ENCODE measurements at regions not wholly inside any gene's neighbourhood (a gene's known extent, or its start where the extent isn't known, plus 50 kb on each side); places are given as distances from the start of the nearest gene placed in this dataset.
A peak's percentile ranks its signal among the peaks of the same experiment; 100 is the strongest.
"Not testable (repeated sequence)": the region's sequence is repeated elsewhere in the genome, so short reads cannot be mapped to it uniquely, and the experiment has no call there.

DNA sequence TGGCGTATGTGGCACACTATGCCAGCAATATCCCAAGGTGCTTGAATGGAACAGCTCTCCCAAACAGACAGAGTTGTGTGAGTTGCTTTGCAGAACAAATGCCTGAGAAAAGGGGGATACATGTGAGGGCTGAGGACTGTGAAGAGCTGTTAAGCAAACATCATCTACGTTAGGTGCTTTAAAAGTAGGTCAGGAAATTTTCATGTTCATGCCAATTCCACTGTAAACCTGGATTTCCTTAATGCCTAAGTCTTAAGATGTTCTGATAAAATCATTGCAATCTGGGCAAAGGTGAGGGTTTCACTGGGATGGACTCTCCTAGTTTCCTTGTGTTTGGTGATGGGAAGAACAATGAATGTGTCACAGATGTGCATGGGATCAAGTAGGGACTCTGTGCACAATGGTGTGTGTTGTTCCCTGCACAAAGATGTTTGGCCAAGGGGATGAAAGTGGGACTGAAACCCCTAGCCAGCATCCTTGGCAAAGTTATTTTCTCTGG lies 227.9 kb downstream of the KTN1 start:
- DNase-seq, result no peak

DNA sequence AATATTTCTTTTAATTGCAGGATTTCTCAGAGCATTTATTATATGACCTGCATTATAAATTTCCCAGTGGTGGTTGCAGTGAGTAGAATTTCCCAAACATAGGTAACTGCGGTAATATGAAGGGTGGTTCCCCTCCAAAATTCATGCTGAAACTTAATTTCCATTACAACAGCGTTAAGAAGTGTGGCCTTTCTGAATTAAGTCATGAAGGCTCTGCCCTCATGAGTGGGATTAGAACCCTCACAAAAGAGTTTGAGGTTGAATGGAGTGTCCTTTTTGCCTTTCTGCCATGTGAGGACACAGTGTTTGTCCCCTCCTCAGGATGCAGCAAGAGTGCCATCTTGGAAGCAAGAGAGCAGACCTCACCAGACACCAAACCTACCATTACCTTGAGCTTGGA lies 233.6 kb downstream of the KTN1 start:
- DNase-seq, result no peak

DNA sequence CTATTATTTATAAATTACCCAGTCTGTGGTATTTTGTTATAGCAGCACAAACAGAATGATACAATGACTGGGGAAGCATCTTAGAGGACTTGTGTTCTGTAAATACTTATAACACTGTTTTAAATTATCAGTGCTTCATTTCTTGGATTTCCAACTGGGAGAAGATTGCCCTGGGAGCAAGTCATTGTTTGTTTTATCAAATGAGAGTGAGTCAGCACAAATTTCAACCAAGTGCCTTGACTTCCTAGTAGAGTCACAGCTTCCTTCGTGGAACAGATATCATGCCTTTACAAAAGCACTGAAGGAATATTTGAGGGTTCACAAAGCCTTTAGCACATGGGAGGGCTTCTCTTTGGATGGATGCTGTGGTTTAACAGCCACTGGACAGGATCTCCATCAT lies 234.1 kb downstream of the KTN1 start:
- DNase-seq, result no peak

DNA sequence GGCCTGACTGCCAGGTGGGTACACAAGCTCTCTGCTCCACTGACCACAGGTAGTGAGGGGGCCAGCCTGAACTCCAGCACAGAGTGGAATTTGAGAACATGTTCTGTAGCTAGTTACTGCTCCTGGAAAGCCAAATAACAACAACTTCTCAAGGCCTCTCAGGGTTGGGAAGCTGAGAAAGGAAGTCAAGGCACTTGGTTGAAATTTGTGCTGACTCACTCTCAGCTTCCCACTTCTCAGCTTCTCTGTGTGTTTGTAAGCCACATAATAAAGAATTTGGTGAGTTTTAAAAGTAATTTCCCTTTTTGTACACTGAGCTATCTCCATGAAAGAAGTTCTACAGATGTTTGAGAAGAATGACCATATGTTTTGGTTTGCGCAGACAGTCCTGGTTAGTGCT lies 234.9 kb downstream of the KTN1 start:
- no peak for DNase-seq

DNA sequence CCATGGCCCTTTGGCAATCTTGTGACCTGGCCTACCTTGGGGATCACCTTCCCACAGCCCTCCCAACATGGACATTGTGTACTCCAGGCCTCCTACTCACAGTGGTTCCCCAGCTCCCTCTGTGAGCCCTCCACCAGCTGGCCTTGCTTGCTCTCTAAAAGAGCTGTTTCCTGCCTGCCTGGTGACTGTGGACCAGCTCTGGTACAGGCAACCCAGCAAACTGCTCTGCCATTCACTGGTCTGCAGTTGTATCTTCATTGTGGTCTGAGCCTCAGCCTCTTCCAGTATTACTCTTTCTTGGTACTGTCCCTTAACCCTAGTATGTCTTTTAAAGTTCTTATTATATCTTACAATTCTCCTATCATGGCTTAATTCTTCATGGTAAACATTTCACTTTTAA lies 236.2 kb downstream of the KTN1 start:
- no peak for DNase-seq

DNA sequence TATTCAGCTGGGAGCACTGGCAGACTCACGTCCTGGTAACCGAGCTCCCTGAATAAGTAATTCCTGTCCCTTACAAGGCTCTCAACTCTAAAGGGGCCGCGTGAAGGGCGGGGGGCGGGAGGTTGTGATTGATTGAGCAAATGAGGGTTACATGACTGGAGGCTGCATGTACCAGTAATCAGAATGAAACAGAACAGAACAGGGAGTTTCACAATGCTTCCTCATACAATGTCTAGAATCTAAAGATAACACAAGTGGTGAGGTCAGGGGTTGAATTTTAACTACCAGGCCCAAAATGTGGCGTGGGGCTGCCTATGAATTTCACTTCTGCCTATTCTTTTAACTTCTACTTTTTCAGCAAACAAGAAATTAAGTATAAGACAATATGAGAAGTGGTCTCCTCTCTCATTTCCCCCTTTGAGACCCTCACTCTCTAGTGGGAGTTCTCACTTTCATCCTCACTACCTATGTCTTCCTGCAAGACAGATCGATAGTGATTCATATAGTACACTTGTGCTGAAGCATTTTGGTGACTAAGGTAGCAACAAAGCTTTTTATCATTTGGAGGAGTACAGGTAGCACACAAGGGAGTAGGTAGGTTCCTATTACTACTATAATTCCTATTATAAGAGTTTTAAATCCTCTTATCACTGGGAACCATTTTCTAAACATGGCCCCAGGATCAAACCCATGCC lies 239.8 kb downstream of the KTN1 start:
- no peak for DNase-seq

DNA sequence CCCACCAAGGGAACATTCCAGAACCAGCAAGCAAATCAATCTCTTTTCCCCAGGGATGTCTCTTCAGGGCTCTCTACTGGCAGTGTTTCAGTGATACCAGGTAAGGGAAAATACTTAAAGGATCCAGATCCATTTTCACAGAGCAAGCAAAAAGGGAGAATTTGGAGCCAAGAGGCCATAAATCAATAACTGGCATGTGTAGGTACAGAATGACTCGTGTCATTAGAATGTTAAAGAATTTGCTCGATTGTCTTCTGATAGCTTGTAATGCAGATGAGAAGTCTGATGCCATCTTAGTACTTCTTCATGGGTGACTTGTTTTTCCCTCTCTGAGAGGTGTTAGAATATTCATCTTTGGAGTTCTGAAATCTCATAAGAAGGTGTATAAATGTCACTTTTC lies 242.9 kb downstream of the KTN1 start:
- DNase-seq, result no peak

DNA sequence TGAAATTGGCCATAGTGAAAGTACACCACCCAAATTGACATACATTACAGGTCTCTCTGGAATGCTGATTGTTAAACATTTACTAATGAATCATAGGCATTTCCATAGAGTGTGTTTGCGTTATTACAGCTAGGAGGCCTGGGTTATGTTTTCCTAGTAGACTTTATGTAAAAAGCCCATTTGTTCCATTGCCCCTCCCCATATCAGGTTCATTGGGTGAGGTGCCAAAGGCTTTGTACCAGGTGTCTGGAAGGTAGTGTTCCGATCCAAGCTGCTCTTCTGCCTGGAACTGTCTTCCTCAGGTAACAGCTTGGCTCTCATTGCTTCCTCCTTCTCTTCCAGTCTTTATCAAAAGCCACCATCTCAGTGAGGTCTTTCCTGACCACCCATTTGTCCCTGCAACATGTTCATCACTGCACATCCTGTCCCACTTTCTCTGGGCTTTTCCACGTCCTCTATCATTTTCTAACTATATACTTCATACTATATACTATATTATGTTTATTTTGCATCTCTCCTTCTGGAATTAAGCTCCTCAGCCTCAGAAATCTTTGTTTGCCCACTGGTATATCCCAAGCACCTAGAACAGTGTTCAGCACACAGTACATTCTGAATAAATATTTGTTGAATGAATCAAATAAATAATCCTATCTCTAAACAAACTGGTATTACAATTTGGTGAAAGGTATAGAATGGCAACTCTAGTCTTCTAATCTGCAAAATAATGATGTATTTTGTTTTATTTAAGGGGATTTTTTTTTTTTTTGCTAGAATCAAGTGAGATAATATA lies 252.3 kb downstream of the KTN1 start:
- DNase-seq, result no peak

DNA sequence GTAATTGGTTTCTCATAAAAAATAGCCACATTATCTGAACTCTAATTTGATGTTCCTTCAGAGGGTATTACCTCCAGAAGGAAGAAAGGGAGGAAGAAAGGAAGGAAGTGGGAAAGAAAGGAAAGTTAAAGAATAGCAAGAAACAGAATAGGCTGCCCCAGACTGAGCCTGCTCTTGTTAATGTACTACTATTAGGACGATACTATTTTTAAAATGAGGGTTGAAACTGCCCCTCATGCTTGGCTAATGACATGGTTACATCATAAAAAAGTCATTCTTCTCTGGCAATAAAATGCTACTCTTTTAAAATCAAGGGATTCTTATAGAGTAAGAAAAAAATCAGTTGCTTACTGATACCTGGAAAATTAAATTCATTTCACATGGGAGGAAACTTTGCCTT lies 253.0 kb downstream of the KTN1 start:
- no peak for DNase-seq

DNA sequence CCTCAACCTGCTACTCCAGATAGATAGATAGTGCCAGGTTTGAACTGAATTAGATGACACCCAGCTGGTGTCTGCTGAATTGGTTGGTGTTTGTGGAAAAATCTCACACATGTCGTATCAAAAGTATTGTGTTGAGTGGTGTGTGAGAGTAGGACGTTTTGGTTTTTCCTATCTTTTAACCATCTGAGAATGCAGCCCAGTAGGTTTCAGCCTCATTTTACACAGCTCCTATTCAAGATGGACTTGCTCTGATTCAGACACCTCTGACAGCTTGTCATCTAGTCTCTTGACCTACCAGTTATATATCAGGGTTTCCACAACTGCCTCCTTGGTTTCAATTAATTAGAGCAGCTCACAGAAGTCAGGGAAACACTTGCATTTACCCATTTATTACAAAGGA lies 254.4 kb downstream of the KTN1 start:
- DNase-seq, result no peak

DNA sequence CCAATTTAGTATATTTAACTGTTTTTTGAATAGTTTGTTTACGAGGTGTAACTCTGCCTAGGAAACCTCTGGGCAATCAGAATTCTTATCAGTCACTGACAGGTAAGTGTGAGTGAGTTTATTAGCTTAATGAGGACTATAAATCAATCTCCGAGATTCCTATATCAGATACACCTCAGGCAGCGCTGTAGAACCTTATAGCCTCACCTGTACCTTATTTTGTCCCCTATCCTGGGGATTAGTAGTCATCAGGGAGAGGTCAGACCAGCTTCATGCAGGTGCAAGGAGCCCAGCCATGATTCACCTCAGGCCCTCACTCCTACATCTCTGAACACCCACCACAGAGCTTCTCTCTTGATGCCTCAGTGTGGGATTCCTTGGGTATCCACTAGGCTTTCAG lies 256.0 kb downstream of the KTN1 start:
- DNase-seq, result no peak

DNA sequence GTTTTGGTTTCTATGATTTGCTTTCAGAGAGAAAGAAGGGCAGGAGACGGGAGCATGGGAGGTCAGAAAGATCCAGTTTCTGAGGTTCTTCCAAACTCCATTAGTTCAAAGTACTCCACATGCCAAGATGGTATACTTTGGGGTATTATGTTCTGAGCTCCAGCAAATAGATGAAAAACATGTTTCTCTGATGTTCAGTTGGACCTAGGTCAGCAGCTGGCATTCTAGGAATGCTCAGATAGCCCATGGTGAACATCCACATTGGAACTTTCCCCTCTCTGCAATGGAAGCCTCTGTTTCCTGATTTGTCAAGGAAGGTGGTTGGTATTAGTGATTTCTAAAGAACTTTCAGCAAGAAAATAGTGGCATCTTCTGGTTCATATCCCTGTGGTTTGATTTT lies 257.5 kb downstream of the KTN1 start:
- DNase-seq, result no peak

DNA sequence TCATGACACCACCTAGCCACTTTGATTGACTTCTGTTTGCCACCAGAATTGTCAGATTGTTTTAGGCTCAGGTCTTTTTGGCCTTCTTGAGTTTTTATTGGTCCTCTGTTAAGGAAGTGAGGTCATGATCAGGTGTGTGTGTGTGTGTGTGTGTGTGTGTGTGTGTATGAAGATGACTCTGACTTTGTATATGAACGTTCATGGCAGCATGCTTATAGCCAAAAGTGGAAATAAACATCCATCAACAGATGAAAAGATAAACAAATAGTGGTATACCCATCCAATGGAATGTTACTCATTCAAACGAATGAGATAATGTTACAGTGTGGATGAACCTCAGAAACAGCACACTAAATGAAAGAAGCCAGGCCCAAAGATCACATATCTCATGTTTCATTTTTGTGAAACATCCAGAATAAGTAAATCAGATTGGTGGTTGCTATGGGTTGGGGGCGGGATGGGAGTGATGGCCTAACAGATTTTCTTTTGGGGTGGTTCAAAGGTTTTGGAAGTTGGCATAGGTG lies 258.6 kb downstream of the KTN1 start:
- DNase-seq, result no peak

DNA sequence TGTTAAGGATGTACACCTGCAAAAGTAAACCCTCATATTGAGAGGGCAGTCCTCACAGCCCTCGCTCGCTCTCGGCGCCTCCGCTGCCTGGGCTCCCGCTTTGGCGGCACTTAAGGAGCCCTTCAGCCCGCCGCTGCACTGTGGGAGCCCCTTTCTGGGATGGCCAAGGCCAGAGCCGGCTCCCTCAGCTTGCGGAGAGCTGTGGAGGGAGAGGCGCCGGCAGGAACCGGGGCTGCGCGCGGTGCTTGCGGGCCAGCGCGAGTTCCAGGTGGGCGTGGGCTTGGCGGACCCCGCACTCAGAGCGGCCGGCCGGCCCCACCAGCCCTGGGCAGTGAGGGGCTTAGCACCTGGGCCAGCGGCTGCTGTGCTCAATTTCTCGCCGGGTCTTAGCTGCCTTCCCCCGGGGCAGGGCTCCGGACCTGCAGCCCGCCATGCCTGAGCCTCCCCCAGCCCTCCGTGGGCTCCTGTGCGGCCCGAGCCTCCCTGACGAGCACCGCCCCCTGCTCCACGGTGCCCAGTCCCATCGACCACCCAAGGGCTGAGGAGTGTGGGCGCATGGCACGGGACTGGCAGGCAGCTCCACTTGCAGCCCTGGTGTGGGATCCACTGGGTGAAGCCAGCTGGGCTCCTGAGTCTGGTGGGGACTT lies 259.4 kb downstream of the KTN1 start:
- not testable (repeated sequence) for DNase-seq

DNA sequence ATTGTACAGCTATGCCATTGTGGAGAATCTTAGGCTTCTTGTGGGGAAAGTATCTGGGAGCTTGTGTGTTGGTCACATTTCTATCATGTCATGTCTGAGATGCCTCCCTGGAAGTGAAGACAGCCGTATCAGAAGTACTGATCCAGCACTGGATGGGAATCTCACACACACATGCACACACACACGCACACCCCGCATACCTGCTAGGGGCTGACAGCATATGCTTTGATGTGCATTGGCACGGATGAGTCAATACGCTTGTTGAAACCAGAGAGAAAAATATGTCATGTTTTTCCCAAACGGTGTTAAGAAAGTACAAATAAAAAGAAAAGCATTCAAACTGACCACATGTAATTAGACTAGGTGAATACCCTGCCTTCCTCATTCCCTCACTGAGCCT lies 260.8 kb downstream of the KTN1 start:
- no peak for DNase-seq

DNA sequence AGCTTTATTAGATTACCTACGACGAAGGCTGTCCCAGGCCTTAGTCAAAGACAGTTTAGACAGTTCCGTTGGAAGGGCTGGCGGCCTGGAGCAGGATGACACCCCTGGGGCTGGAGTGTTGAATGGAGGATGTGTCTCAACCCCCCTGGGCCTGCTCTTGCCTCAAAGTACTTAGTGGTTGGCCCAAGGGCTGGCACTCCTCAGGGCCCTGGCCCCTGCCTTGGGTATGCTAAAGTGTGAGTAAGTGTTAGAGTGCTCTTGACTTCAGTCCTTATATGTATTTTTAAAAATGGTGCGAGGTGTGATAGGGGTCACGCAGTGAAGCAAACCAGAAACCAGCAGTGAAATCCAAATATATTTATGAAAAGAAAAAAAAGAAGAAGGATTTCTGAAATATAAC lies 261.6 kb downstream of the KTN1 start:
- DNase-seq, result no peak

DNA sequence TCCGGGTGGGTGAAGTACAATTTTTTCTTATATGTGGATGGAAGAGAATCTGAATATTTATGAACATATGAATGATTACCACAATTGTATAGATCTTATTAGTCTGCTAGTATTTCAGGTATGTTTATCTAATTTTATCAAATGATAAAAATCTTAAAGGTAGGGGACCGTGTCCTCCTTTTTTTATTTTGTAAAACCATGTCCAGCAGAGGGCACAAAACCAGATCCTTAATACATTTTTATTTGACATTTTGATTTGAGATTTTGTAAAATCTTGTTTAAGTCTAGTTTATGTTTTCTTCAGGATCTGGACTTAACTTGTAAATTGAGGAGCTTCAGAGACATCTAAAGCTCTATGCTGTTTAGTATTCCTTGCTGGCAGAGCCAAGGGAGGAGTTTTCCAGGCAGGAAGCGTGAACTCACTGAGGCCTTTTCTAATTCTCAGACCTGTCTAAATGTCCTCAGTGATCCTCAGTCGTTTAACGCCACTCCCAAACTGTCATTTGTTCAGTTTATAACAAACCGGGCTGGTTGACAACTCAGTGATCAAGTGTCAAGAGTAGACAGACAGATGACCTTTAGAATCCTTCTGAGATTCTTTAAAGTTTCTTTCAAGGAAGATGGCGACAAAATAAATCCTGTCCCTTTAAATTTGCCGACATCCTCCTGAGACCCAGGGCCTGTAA lies 263.9 kb downstream of the KTN1 start:
- DNase-seq, result no peak

DNA sequence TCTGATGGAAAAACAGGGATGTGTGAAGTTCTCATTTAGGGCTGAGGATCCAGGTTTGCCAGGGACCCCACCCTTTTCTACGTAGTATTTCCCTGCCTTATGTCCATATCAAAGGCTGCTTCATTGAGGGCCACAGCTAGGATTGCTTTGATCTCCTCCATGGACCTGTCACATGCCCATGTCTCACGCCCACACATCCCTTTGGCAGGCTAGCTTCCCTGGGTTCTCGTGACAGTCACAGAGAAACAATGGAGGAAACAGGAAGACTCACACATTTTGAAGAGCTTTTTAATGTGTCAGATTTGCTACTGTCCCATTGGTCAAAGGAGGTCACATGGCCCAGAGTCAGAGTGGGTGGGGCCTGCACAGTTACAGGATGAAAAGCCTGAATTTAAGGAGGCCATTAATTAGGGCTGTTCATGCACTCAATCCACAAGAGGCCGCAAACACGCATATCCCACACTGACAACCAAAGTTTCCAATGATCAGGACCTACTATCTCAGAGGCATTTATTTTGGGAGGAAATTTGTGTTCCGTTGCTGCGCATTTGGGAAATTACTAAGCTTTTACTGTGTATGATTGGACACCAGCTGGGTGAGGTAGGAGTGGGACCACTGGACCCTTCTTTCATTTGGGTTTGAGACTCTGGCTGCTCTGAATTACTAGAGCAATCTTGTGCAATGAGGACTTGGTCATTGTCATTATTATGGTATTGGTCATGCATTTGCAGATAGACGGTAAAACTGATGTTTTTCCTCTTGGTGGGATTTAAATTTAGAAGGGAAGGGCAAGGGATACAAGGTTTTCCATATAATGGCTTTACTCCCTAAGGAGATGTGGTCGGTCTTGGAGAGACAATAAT lies 266.2 kb downstream of the KTN1 start:
- no peak for DNase-seq

DNA sequence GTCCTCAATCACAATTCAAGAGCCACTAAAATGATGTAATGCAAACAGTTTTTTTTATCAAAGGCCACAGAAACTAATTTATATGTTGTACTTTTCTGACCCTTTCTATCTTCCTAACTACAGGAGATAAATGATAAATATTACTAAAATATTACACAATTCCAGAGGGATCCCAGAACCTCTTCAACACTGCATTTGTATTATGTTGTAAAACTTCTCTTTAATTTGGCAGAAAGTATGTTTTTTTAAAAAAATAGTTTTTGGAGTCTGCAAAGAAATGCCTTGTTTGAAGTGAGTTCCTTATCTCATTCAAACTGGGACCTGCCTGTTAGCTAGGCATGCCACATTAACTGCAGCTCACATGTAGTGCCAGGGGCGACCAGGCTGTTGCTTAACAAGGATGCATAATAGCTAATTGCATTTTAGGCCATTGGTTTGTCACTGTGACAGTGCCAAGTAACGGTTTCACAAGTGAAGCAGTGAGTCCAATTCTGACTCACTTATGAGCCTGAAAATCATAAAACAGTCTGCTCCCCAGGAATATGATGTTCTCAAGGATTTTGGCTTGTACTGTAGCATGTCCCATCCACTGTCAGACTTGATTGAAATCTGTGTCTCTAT lies 266.9 kb downstream of the KTN1 start:
- DNase-seq, result peak; percentile 18

DNA sequence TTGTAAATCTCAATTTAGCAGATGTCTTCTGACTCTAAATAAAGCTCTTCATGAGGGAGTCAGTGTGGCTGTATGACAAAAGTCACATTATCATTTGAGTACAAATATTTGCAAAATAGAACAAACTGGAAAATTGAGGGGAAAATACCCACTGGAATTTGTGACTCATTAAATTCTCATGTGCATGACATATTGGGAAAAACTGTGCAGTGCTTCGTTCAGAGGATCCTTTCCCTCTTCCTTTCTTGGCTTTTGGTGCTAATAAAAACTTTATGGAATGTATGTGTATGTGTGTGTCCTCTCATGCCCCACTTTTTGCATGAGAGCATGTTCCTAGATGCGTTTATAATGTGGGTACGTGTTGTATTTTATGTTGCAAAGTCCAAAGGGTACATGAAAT lies 267.8 kb downstream of the KTN1 start:
- no peak for DNase-seq

DNA sequence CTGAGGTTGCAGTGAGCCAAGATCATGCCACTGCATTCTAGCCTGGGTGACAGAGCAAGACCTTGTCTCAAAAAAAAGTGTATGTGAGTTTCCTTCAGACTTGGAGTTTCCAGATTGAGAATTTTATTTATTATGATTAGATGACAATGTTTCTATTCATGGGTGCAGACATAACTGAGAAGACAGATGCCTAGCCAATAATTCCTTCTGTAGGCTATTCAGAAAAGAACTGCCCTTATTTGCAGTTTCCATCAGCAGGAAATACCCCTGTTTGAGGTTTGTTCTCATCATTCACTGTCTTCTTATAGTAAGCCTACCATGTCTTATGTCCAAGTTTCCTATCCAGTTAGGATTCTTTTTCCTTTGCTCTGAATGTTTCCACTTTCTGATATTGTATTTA lies 269.0 kb downstream of the KTN1 start:
- no peak for DNase-seq

DNA sequence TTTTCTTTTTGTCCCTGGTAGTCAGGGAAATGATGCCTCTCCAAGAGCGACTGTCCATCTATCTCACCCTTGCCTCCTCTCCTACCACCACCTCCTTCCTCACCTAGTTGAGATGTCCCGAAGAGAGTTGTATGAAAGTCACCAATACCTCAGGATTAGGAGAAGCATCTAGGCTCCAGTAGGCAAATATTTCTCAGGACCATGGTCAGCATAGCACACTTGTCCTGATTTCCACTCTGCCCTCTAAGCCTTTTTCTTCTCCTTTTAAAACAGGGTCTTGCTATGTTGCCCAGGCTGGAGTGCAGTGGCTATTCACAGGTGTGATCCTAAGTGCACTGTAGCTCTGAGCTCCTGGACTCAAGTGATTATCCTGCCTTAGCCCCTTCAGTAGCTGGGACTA lies 268.4 kb upstream of the PELI2 start:
- DNase-seq, result no peak
